ENCODE measurements at regions not wholly inside any gene's neighbourhood (a gene's known extent, or its start where the extent isn't known, plus 50 kb on each side); places are given as distances from the start of the nearest gene placed in this dataset.

DNA sequence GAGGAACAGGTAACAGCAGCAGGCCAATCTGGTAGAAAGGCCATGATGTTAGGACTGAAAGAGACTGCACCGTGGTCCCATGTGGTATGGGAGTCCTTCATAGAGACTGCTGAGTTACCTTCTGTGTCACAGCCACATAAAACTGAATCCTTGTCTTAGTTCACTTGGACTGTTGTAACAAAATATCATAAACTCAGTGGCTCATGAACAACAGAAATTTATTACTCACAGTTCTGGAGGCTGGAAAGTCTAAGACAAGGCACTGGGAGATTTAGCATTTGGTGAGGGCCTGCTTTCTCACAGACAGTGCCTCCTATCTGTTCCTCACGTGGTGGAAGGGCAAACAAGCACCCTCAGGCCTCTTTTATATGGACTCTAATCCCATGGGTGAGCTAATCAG, 67.5 kb downstream of the CD2 start:
- Histone ChIP-seq H2BK5ac (ENCODE audit: low read depth, low read length, poor library complexity, severe bottlenecking) (no peak overlapping the region), H4K5ac (ENCODE audit: low read depth, low read length) (no peak overlapping the region), H3K23ac (ENCODE audit: low read depth, low read length) (no peak overlapping the region), H2AFZ (replicated peaks; ENCODE audit: low read length, poor library complexity) (no peak overlapping the region), H4K91ac (ENCODE audit: insufficient read depth, low read depth, low read length) (no peak overlapping the region), H3K9me3 (ENCODE audit: control insufficient read depth, insufficient read depth, low read length) (no peaks in the 10 kb centered on the region), H2AK5ac (ENCODE audit: low read depth, low read length) (no peak overlapping the region), H3K4me1 (ENCODE audit: control insufficient read depth, insufficient read depth, low read length) (no peaks in the 10 kb centered on the region), H2AK9ac (replicated peaks; ENCODE audit: low read depth, low read length, poor library complexity) (no peak overlapping the region), H3K27ac (ENCODE audit: insufficient read depth, low read length) (no peak overlapping the region), H3K14ac (replicated peaks; ENCODE audit: low read depth, low read length) (no peak overlapping the region), H3K56ac (ENCODE audit: extremely low read depth, insufficient read depth, low read length) (no peak overlapping the region), H4K8ac (ENCODE audit: low read depth in 2 of 2, low read length in 2 of 2) (no peak overlapping the region), H2BK120ac (ENCODE audit: low read depth, low read length) (no peak overlapping the region), H4K20me1 (ENCODE audit: insufficient read depth, low read length) (no peaks in the 10 kb centered on the region), H3K4me3 (ENCODE audit: insufficient read depth, low read depth, low read length) (no peak overlapping the region), H3K18ac (ENCODE audit: low read depth, low read length) (no peak overlapping the region), H3K9ac (ENCODE audit: low read depth, low read length) (no peak overlapping the region), H2BK20ac (ENCODE audit: low read depth, low read length) (no peak overlapping the region), H3K36me3 (ENCODE audit: control insufficient read depth, insufficient read depth, low read length) (no peaks in the 10 kb centered on the region), H3K4ac (ENCODE audit: low read depth, low read length) (no peak overlapping the region), H3K27me3 (ENCODE audit: control insufficient read depth, insufficient read depth, low read length) (no peaks in the 10 kb centered on the region), H2BK15ac (ENCODE audit: low read depth, low read length) (no peak overlapping the region), H3K4me2 (ENCODE audit: low read depth, low read length) (no peak overlapping the region), H3K79me1 (ENCODE audit: low read depth in 1 of 2, low read length in 2 of 2) (no peaks in the 10 kb centered on the region), H3K9me1 (ENCODE audit: insufficient read depth, low read length) (no peaks in the 10 kb centered on the region)
- intact Hi-C loops (cut with micrococcal nuclease) = no loop called here
- ChIA-PET POLR2A (ENCODE audit: unreplicated experiment) (no interaction called here), CTCF (no interaction called here)
- DNase-seq = no peak
- no peak for ATAC-seq (ENCODE audit: low read depth)
- BruUV-seq (replicated peaks) = no TSS peak
- no CpG with 5 or more reads among the region's 2 CpGs for WGBS, 2 experiments (ENCODE audit: extremely low coverage in 2 of 2, insufficient read length in 1 of 2)
- TF ChIP-seq SMC3 (IDR thresholded peaks at IDR 0.05; ENCODE audit: low read depth, low read length) (no peak), CHD1 (IDR thresholded peaks at IDR 0.05; ENCODE audit: low read depth, low read length) (no peak), MAFK (IDR thresholded peaks at IDR 0.05; ENCODE audit: low read depth, low read length) (no peak), CEBPB (IDR thresholded peaks at IDR 0.05; ENCODE audit: low read depth, low read length) (no peak), POLR2A (IDR thresholded peaks at IDR 0.05; ENCODE audit: low read depth, low read length) (no peak), FOS (IDR thresholded peaks at IDR 0.05; ENCODE audit: low read depth, low read length) (no peak), MXI1 (IDR thresholded peaks at IDR 0.05; ENCODE audit: borderline replicate concordance, low read depth, low read length) (no peak)
- TF ChIP-seq, protein P1, sequence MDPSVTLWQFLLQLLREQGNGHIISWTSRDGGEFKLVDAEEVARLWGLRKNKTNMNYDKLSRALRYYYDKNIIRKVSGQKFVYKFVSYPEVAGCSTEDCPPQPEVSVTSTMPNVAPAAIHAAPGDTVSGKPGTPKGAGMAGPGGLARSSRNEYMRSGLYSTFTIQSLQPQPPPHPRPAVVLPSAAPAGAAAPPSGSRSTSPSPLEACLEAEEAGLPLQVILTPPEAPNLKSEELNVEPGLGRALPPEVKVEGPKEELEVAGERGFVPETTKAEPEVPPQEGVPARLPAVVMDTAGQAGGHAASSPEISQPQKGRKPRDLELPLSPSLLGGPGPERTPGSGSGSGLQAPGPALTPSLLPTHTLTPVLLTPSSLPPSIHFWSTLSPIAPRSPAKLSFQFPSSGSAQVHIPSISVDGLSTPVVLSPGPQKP (IDR thresholded peaks at IDR 0.05; ENCODE audit: borderline replicate concordance, low read depth, low read length) = no peak
- in situ Hi-C loops (cut with MboI; ENCODE audit: low sequenced_read_pairs) = no loop called here
- dilution Hi-C loops (cut with HindIII; ENCODE audit: low sequenced_read_pairs, unreplicated experiment) = no loop called here

Data from IMR-90 (cell line).